ENCODE measurements at regions not wholly inside any gene's neighbourhood (a gene's known extent, or its start where the extent isn't known, plus 50 kb on each side); places are given as distances from the start of the nearest gene placed in this dataset.

- dilution Hi-C loops (cut with MboI; ENCODE audit: extremely low pct_ligation_motif_present, low sequenced_read_pairs) = no loop called here
- no peak overlapping the region for H3K4me3 ChIP-seq (ENCODE audit: control insufficient read depth in 2 of 3, extremely low read depth in 1 of 3, insufficient read depth in 2 of 3, low read depth in 1 of 3, low read length in 3 of 3)
- H2AFZ ChIP-seq (ENCODE audit: control insufficient read depth, low read length) = no peak overlapping the region
- FAIRE-seq (no peak), DNase-seq (ENCODE audit: low read depth, low spot score) (no peak)
- no peak overlapping the region for H3K27ac ChIP-seq (ENCODE audit: control insufficient read depth, insufficient read depth, low read length)
- H3K27me3 ChIP-seq (ENCODE audit: control insufficient read depth, extremely low read depth, insufficient read depth, low read length) = no peaks in the 10 kb centered on the region
- H3K9ac ChIP-seq (ENCODE audit: control insufficient read depth, extremely low read depth, insufficient read depth, low read length) = no peak overlapping the region
- H3K4me2 ChIP-seq (ENCODE audit: control insufficient read depth, extremely low read depth, insufficient read depth, low read depth, low read length) = no peak overlapping the region
- TF ChIP-seq EZH2 (IDR thresholded peaks at IDR 0.05; ENCODE audit: low read length) = no peak
- TF ChIP-seq CTCF (optimal IDR thresholded peaks at IDR 0.05 in 1 of 3, IDR thresholded peaks at IDR 0.05 in 1 of 3, conservative IDR thresholded peaks at IDR 0.05 in 1 of 3; ENCODE audit: extremely low read depth in 1 of 3, insufficient read depth in 2 of 3, low read length in 3 of 3) = no peak
- no peaks in the 10 kb centered on the region for H4K20me1 ChIP-seq (ENCODE audit: control insufficient read depth, extremely low read depth, insufficient read depth, low read length)
- H3K4me1 ChIP-seq (ENCODE audit: control insufficient read depth, extremely low read depth, insufficient read depth, low read length) = peaks cover 7% of the 10 kb centered on the region
- H3K9me1 ChIP-seq (ENCODE audit: control insufficient read depth, extremely low read depth, insufficient read depth, low read length) = no peaks in the 10 kb centered on the region
- no peaks in the 10 kb centered on the region for H3K36me3 ChIP-seq (ENCODE audit: control insufficient read depth in 2 of 2, extremely low read depth in 1 of 2, insufficient read depth in 2 of 2, low read length in 2 of 2)
- H3K79me2 ChIP-seq (ENCODE audit: control insufficient read depth, insufficient read depth, low read length) = no peaks in the 10 kb centered on the region
- no peaks in the 10 kb centered on the region for H3K9me3 ChIP-seq (ENCODE audit: control insufficient read depth, low read depth, low read length)
Measured at GRCh38 chr14:52121441-52121840, 52.6 kb upstream of the NID2 start.

GRCh38 chr14:52119030-52119429 lies 50.2 kb upstream of the NID2 start:
- Histone ChIP-seq H3K27ac (ENCODE audit: control insufficient read depth, insufficient read depth, low read length) (no peak overlapping the region), H4K20me1 (ENCODE audit: control insufficient read depth, extremely low read depth, insufficient read depth, low read length) (no peaks in the 10 kb centered on the region), H3K79me2 (ENCODE audit: control insufficient read depth, insufficient read depth, low read length) (no peaks in the 10 kb centered on the region), H3K27me3 (ENCODE audit: control insufficient read depth, extremely low read depth, insufficient read depth, low read length) (no peaks in the 10 kb centered on the region), H3K9me3 (ENCODE audit: control insufficient read depth, low read depth, low read length) (no peaks in the 10 kb centered on the region), H2AFZ (ENCODE audit: control insufficient read depth, low read length) (no peak overlapping the region), H3K9ac (ENCODE audit: control insufficient read depth, extremely low read depth, insufficient read depth, low read length) (no peak overlapping the region), H3K36me3 (ENCODE audit: control insufficient read depth in 2 of 2, extremely low read depth in 1 of 2, insufficient read depth in 2 of 2, low read length in 2 of 2) (no peaks in the 10 kb centered on the region), H3K4me1 (ENCODE audit: control insufficient read depth, extremely low read depth, insufficient read depth, low read length) (no peaks in the 10 kb centered on the region), H3K4me3 (ENCODE audit: control insufficient read depth in 2 of 3, extremely low read depth in 1 of 3, insufficient read depth in 2 of 3, low read depth in 1 of 3, low read length in 3 of 3) (no peak overlapping the region), H3K4me2 (ENCODE audit: control insufficient read depth, extremely low read depth, insufficient read depth, low read depth, low read length) (no peak overlapping the region), H3K9me1 (ENCODE audit: control insufficient read depth, extremely low read depth, insufficient read depth, low read length) (no peaks in the 10 kb centered on the region)
- TF ChIP-seq CTCF (optimal IDR thresholded peaks at IDR 0.05 in 1 of 3, IDR thresholded peaks at IDR 0.05 in 1 of 3, conservative IDR thresholded peaks at IDR 0.05 in 1 of 3; ENCODE audit: extremely low read depth in 1 of 3, insufficient read depth in 2 of 3, low read length in 3 of 3) (no peak), EZH2 (IDR thresholded peaks at IDR 0.05; ENCODE audit: low read length) (no peak)
- DNase-seq (ENCODE audit: low read depth, low spot score) (no peak), FAIRE-seq (no peak)
- dilution Hi-C loops (cut with MboI; ENCODE audit: extremely low pct_ligation_motif_present, low sequenced_read_pairs) = no loop called here
